WTC11 (cell line): ENCODE measurements at regions not wholly inside any gene's neighbourhood (a gene's known extent, or its start where the extent isn't known, plus 50 kb on each side); places are given as distances from the start of the nearest gene placed in this dataset.

Experiments used
- CREB1 ChIP-seq: sonication (generic); formaldehyde crosslinking; IDR thresholded peaks from 2 replicates; pipeline ENCODE4 v1.8.0; 2023; ENCODE audit warnings: mild to moderate bottlenecking, missing genetic modification reagents
- GABPB1 ChIP-seq: sonication (generic); formaldehyde crosslinking; IDR thresholded peaks from 2 replicates; pipeline ENCODE4 v1.8.1; 2023; ENCODE audit warnings: mild to moderate bottlenecking, missing genetic modification reagents
- NFYB ChIP-seq: sonication (generic); formaldehyde crosslinking; conservative IDR thresholded peaks from 2 replicates; pipeline ENCODE4 v1.8.0; 2022; ENCODE audit warnings: low read depth, missing genetic modification reagents
- RELA ChIP-seq: sonication (generic); formaldehyde crosslinking; IDR thresholded peaks from 2 replicates; pipeline ENCODE4 v1.8.1; 2022; ENCODE audit warnings: missing genetic modification reagents, mild to moderate bottlenecking, borderline replicate concordance
- ZNF138 ChIP-seq: sonication (generic); formaldehyde crosslinking; conservative IDR thresholded peaks from 2 replicates; pipeline ENCODE4 v1.8.1; 2022; ENCODE audit warnings: mild to moderate bottlenecking, moderate library complexity, missing genetic modification reagents
- ZNF317 ChIP-seq: sonication (generic); formaldehyde crosslinking; IDR thresholded peaks from 2 replicates; pipeline ENCODE4 v1.8.1; 2023; ENCODE audit warnings: low read depth, mild to moderate bottlenecking, moderate library complexity, missing genetic modification reagents, borderline replicate concordance
- ZNF671 ChIP-seq: fragments of 250-450 bp; sonication (Bioruptor Pico); IDR thresholded peaks from 2 replicates; pipeline ENCODE4 v1.8.0; 2021; ENCODE audit warnings: mild to moderate bottlenecking
- TF ChIP-seq, protein P1 (sequence below): sonication (generic); formaldehyde crosslinking; IDR thresholded peaks from 2 replicates; pipeline ENCODE4 v1.8.0; 2022; ENCODE audit warnings: mild to moderate bottlenecking, missing genetic modification reagents
- TF ChIP-seq, protein P2 (sequence below): sonication (generic); formaldehyde crosslinking; IDR thresholded peaks from 2 replicates; pipeline ENCODE4 v1.8.1; 2022; ENCODE audit warnings: mild to moderate bottlenecking, moderate library complexity, missing genetic modification reagents
- TF ChIP-seq, protein P3 (sequence below): fragments of 250-450 bp; sonication (Bioruptor Pico); IDR thresholded peaks from 2 replicates; pipeline ENCODE4 v1.8.0; 2021; ENCODE audit warnings: mild to moderate bottlenecking
- TF ChIP-seq, protein P4 (sequence below): fragments of 200-600 bp; IDR thresholded peaks from 2 replicates; pipeline ENCODE4 v1.8.0; 2022; ENCODE audit warnings: antibody characterized with exemption
- TF ChIP-seq, protein P5 (sequence below): sonication (generic); formaldehyde crosslinking; IDR thresholded peaks from 2 replicates; pipeline ENCODE4 v1.8.1; 2023; ENCODE audit warnings: mild to moderate bottlenecking, missing genetic modification reagents, borderline replicate concordance
- TF ChIP-seq, protein P6 (sequence below): sonication (generic); formaldehyde crosslinking; IDR thresholded peaks from 2 replicates; pipeline ENCODE4 v1.8.0; 2022; ENCODE audit warnings: missing genetic modification reagents

DNA sequence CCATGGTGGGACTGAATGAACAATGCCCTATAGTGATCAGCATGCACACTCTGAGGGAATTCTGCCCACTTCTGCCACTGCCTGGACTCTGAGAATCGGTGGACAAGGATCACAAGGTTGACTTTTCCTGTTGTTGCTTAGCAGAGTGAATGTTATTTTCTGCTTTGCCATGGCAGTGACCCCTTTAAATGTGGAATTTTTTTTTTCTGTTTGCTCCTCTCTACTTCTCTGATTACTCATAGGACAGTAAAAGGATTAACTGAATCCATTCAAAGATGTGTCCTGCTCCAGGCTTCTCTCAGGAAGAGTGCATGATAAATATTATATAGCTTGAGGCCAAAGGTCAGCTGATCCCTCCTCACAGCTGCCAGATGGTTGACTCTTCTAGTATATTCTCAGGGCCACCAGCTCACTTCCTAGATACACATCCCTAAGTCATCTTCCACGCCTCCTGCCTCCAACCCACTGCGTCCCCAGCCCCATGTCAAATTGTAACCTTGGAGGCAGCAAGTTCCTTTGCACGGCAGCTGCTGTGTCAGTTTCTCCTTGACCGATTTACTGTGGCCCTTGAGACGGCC, 74.0 kb upstream of the RALGPS2 start (continued):
- TF ChIP-seq, protein P1, sequence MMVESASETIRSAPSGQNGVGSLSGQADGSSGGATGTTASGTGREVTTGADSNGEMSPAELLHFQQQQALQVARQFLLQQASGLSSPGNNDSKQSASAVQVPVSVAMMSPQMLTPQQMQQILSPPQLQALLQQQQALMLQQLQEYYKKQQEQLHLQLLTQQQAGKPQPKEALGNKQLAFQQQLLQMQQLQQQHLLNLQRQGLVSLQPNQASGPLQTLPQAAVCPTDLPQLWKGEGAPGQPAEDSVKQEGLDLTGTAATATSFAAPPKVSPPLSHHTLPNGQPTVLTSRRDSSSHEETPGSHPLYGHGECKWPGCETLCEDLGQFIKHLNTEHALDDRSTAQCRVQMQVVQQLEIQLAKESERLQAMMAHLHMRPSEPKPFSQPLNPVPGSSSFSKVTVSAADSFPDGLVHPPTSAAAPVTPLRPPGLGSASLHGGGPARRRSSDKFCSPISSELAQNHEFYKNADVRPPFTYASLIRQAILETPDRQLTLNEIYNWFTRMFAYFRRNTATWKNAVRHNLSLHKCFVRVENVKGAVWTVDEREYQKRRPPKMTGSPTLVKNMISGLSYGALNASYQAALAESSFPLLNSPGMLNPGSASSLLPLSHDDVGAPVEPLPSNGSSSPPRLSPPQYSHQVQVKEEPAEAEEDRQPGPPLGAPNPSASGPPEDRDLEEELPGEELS (CRISPR knock-in tag) = no peak
- TF ChIP-seq CREB1 (no peak), ZNF317 (CRISPR knock-in tag) (no peak), RELA (no peak), NFYB (CRISPR knock-in tag) (no peak), ZNF138 (CRISPR knock-in tag) (no peak), ZNF671 (CRISPR knock-in tag) (no peak), GABPB1 (CRISPR knock-in tag) (no peak)
- TF ChIP-seq, protein P2, sequence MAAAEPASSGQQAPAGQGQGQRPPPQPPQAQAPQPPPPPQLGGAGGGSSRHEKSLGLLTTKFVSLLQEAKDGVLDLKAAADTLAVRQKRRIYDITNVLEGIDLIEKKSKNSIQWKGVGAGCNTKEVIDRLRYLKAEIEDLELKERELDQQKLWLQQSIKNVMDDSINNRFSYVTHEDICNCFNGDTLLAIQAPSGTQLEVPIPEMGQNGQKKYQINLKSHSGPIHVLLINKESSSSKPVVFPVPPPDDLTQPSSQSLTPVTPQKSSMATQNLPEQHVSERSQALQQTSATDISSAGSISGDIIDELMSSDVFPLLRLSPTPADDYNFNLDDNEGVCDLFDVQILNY (CRISPR knock-in tag) = no peak
- TF ChIP-seq, protein P3, sequence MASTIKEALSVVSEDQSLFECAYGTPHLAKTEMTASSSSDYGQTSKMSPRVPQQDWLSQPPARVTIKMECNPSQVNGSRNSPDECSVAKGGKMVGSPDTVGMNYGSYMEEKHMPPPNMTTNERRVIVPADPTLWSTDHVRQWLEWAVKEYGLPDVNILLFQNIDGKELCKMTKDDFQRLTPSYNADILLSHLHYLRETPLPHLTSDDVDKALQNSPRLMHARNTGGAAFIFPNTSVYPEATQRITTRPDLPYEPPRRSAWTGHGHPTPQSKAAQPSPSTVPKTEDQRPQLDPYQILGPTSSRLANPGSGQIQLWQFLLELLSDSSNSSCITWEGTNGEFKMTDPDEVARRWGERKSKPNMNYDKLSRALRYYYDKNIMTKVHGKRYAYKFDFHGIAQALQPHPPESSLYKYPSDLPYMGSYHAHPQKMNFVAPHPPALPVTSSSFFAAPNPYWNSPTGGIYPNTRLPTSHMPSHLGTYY (CRISPR knock-in tag) = no peak
- TF ChIP-seq, protein P4, sequence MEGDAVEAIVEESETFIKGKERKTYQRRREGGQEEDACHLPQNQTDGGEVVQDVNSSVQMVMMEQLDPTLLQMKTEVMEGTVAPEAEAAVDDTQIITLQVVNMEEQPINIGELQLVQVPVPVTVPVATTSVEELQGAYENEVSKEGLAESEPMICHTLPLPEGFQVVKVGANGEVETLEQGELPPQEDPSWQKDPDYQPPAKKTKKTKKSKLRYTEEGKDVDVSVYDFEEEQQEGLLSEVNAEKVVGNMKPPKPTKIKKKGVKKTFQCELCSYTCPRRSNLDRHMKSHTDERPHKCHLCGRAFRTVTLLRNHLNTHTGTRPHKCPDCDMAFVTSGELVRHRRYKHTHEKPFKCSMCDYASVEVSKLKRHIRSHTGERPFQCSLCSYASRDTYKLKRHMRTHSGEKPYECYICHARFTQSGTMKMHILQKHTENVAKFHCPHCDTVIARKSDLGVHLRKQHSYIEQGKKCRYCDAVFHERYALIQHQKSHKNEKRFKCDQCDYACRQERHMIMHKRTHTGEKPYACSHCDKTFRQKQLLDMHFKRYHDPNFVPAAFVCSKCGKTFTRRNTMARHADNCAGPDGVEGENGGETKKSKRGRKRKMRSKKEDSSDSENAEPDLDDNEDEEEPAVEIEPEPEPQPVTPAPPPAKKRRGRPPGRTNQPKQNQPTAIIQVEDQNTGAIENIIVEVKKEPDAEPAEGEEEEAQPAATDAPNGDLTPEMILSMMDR = no peak
- TF ChIP-seq, protein P5, sequence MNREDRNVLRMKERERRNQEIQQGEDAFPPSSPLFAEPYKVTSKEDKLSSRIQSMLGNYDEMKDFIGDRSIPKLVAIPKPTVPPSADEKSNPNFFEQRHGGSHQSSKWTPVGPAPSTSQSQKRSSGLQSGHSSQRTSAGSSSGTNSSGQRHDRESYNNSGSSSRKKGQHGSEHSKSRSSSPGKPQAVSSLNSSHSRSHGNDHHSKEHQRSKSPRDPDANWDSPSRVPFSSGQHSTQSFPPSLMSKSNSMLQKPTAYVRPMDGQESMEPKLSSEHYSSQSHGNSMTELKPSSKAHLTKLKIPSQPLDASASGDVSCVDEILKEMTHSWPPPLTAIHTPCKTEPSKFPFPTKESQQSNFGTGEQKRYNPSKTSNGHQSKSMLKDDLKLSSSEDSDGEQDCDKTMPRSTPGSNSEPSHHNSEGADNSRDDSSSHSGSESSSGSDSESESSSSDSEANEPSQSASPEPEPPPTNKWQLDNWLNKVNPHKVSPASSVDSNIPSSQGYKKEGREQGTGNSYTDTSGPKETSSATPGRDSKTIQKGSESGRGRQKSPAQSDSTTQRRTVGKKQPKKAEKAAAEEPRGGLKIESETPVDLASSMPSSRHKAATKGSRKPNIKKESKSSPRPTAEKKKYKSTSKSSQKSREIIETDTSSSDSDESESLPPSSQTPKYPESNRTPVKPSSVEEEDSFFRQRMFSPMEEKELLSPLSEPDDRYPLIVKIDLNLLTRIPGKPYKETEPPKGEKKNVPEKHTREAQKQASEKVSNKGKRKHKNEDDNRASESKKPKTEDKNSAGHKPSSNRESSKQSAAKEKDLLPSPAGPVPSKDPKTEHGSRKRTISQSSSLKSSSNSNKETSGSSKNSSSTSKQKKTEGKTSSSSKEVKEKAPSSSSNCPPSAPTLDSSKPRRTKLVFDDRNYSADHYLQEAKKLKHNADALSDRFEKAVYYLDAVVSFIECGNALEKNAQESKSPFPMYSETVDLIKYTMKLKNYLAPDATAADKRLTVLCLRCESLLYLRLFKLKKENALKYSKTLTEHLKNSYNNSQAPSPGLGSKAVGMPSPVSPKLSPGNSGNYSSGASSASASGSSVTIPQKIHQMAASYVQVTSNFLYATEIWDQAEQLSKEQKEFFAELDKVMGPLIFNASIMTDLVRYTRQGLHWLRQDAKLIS (CRISPR knock-in tag) = no peak
- TF ChIP-seq, protein P6, sequence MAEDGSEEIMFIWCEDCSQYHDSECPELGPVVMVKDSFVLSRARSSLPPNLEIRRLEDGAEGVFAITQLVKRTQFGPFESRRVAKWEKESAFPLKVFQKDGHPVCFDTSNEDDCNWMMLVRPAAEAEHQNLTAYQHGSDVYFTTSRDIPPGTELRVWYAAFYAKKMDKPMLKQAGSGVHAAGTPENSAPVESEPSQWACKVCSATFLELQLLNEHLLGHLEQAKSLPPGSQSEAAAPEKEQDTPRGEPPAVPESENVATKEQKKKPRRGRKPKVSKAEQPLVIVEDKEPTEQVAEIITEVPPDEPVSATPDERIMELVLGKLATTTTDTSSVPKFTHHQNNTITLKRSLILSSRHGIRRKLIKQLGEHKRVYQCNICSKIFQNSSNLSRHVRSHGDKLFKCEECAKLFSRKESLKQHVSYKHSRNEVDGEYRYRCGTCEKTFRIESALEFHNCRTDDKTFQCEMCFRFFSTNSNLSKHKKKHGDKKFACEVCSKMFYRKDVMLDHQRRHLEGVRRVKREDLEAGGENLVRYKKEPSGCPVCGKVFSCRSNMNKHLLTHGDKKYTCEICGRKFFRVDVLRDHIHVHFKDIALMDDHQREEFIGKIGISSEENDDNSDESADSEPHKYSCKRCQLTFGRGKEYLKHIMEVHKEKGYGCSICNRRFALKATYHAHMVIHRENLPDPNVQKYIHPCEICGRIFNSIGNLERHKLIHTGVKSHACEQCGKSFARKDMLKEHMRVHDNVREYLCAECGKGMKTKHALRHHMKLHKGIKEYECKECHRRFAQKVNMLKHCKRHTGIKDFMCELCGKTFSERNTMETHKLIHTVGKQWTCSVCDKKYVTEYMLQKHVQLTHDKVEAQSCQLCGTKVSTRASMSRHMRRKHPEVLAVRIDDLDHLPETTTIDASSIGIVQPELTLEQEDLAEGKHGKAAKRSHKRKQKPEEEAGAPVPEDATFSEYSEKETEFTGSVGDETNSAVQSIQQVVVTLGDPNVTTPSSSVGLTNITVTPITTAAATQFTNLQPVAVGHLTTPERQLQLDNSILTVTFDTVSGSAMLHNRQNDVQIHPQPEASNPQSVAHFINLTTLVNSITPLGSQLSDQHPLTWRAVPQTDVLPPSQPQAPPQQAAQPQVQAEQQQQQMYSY (CRISPR knock-in tag) = no peak
